Tibial nerve (tissue), 4 donors: ENCODE measurements at regions not wholly inside any gene's neighbourhood (a gene's known extent, or its start where the extent isn't known, plus 50 kb on each side); places are given as distances from the start of the nearest gene placed in this dataset.

Experiments used
- DNase-seq, 2 donors: peaks; one replicate each; pipeline ENCODE4 v3.0.0-alpha.2; 2019; ENCODE audit warnings: low spot score in 2 of 2
- H3K27ac ChIP-seq, 4 donors: fragments of 200-600 bp; sonication (generic) in 3 of 4; one replicate each; pipeline ENCODE4 v1.5.1; 2017 to 2019; ENCODE audit warnings: mild to moderate bottlenecking in 1 of 4
- H3K27me3 ChIP-seq, 2 donors: fragments of 200-600 bp; sonication (generic) in 1 of 2; one replicate each; pipeline versions ENCODE4 v1.5.1 to v1.6.0; 2017 to 2019
- H3K36me3 ChIP-seq, 3 donors: fragments of 200-600 bp; sonication (generic); one replicate each; pipeline ENCODE4 v1.5.1; 2018 to 2019
- H3K4me1 ChIP-seq, 4 donors: fragments of 200-600 bp; sonication (generic) in 3 of 4; one replicate each; pipeline ENCODE4 v1.5.1; 2017 to 2019
- H3K4me3 ChIP-seq, 4 donors: fragments of 200-600 bp; sonication (generic) in 3 of 4; one replicate each; pipeline ENCODE4 v1.5.1; 2017 to 2019; ENCODE audit warnings: mild to moderate bottlenecking in 1 of 4, moderate library complexity in 1 of 4
- H3K9me3 ChIP-seq, 4 donors: fragments of 200-600 bp; sonication (generic) in 3 of 4; one replicate each; pipeline ENCODE4 v1.5.1; 2017 to 2019
- EP300 ChIP-seq, 2 donors: sonication (generic); formaldehyde crosslinking; IDR thresholded peaks; one replicate each; pipeline ENCODE4 v1.6.1; 2017; ENCODE audit warnings: antibody characterized with exemption in 2 of 2, mild to moderate bottlenecking in 1 of 2
- POLR2A ChIP-seq, 2 donors: fragments of 450-650 bp; IDR thresholded peaks; one replicate each; pipeline ENCODE4 v1.6.1; 2017; ENCODE audit warnings: antibody characterized with exemption in 2 of 2, mild to moderate bottlenecking in 2 of 2, moderate library complexity in 2 of 2
- WGBS, 2 donors: methylation state at CpG; one replicate each; pipeline ENCODE4 v1.1.5; 2018; 5-methylcytosine and 5-hydroxymethylcytosine counted together
- TF ChIP-seq, protein P1 (sequence below), 5 experiments: fragments of 200-600 bp in 3 of 5; fragments of 450-650 bp in 2 of 5; sonication (generic) in 3 of 5; IDR thresholded peaks; one replicate each; pipeline ENCODE4 v1.5.1; 2016 to 2019; ENCODE audit warnings: antibody characterized with exemption in 5 of 5, mild to moderate bottlenecking in 3 of 5, moderate library complexity in 2 of 5

DNA sequence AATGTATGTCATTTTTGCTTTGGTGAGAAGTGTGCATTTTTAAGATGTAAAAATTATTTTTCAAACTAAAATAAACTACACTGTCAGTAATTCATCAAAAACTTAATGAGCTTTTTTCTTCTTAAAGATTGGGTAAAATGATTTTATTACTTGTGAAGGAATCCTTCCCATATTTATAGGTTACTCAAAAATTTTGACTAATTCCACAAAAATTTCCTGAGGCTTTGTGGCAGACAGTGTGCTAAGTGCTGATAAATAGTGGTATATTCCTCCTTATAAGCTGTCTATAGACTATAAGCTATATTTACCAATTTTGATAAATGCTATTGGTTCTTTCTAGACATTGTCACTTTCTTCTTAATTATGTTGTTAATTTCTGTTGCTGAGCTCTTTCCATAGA lies 284.5 kb upstream of the SEMA6D start:
- no peak overlapping the region for H3K27ac ChIP-seq
- no peaks in the 10 kb centered on the region for H3K36me3 ChIP-seq
- TF ChIP-seq, protein P1, sequence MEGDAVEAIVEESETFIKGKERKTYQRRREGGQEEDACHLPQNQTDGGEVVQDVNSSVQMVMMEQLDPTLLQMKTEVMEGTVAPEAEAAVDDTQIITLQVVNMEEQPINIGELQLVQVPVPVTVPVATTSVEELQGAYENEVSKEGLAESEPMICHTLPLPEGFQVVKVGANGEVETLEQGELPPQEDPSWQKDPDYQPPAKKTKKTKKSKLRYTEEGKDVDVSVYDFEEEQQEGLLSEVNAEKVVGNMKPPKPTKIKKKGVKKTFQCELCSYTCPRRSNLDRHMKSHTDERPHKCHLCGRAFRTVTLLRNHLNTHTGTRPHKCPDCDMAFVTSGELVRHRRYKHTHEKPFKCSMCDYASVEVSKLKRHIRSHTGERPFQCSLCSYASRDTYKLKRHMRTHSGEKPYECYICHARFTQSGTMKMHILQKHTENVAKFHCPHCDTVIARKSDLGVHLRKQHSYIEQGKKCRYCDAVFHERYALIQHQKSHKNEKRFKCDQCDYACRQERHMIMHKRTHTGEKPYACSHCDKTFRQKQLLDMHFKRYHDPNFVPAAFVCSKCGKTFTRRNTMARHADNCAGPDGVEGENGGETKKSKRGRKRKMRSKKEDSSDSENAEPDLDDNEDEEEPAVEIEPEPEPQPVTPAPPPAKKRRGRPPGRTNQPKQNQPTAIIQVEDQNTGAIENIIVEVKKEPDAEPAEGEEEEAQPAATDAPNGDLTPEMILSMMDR (IDR thresholded peaks at IDR 0.05), result no peak
- TF ChIP-seq POLR2A (IDR thresholded peaks at IDR 0.05) (no peak), EP300 (IDR thresholded peaks at IDR 0.05) (no peak)
- DNase-seq, result no peak
- no peaks in the 10 kb centered on the region for H3K4me1 ChIP-seq
- no peaks in the 10 kb centered on the region for H3K27me3 ChIP-seq
- H3K9me3 ChIP-seq, result no peaks in the 10 kb centered on the region
- H3K4me3 ChIP-seq, result no peak overlapping the region

DNA sequence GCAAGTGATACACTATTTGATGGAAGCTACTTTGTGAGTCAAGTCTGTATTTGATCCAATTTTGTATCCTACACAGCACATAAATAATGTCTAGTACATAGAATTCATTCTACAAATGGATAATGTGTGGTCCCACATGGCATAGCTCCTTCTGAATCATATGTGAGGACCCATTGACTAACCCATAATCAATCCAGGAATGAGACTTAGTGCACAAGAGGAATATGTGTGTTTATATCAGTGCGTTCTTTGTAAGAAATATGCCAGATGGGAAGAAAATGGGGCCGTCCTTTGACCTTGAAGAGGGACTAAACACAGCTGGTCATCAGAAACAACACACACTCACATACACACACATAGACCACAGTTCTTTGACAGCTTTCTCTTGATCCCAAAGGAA lies 282.7 kb upstream of the SEMA6D start:
- Histone ChIP-seq H3K36me3 (no peaks in the 10 kb centered on the region), H3K9me3 (no peaks in the 10 kb centered on the region), H3K27me3 (no peaks in the 10 kb centered on the region), H3K27ac (no peak overlapping the region), H3K4me3 (no peak overlapping the region), H3K4me1 (peaks cover 0 to 5% (median 0%) of the 10 kb centered on the region in 4 donors)
- no peak for DNase-seq
- TF ChIP-seq, protein P1 (IDR thresholded peaks at IDR 0.05), result no peak
- TF ChIP-seq EP300 (IDR thresholded peaks at IDR 0.05), result no peak
- TF ChIP-seq POLR2A (IDR thresholded peaks at IDR 0.05), result no peak
- 59 to 70% methylated on average over 2 of the region's 2 CpGs for WGBS, 2 donors

DNA sequence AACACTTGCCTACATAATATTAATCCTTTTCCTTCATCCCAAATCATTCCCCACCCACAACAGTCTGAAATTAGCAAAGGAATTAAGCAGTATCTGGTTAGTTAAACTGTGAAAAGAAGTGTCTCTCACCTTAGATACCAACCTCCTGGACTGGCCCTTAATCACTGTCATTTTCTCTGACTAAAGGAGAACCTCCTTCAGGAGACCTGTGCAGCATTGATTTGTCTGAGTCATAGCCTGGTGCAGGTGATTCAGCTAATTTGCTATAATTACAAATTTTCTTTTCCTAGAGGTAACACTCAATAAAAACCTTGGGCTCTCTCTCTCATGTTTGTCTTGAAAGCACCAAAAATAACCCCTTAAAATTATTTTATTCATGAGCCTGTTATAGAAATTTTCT lies 279.8 kb upstream of the SEMA6D start:
- TF ChIP-seq, protein P1 (IDR thresholded peaks at IDR 0.05), result no peak
- TF ChIP-seq EP300 (IDR thresholded peaks at IDR 0.05) (no peak), POLR2A (IDR thresholded peaks at IDR 0.05) (no peak)
- Histone ChIP-seq H3K27ac (no peak overlapping the region), H3K4me3 (no peak overlapping the region), H3K27me3 (no peaks in the 10 kb centered on the region), H3K36me3 (no peaks in the 10 kb centered on the region), H3K4me1 (peaks cover 0 to 5% (median 0%) of the 10 kb centered on the region in 4 donors), H3K9me3 (no peaks in the 10 kb centered on the region)
- DNase-seq, result no peak

DNA sequence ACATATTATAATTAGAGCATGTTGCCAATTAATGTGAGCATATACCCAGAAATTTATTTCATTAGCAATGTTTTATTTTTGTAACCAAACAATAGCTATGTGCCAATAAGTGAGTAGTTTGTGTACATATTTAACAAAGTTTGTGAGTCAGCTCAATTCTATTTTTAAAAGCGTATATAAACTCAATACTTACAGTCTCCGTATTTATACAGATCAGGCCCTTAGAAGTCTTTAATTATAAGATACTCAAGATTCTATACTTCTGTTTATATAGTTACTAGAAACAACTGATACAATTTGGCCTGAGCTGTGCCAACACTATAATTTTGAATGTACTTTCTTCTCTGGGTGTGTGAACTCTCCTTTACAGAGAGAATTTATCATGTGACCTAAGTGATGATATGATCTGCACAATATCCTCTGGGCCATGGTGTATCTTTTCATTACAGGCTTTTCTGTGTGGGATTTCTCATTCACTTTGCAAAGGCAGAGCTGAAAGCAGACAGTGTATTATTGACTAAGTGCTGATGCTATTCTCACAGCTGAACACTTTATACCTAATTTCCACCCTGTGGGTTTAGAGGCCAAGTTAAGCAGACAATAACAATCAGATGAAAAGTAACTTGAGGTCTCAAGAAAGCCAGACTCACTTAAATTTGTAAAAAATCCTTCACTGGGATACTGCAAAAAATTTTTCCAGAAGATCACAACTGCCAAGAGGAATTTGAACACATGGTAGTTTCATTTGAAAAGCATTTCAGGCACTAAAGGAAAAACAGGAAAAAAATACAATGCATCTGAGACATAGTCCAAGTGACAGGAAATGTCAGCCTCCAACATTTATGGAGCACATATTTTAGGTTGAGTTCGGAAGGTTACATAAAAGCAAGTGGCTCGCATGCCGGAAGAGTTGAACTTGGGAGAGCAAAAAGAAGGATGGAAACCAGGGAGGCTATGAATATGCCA lies 277.9 kb upstream of the SEMA6D start:
- TF ChIP-seq, protein P1 (IDR thresholded peaks at IDR 0.05), result no peak
- TF ChIP-seq EP300 (IDR thresholded peaks at IDR 0.05) (no peak), POLR2A (IDR thresholded peaks at IDR 0.05) (no peak)
- Histone ChIP-seq H3K4me1 (peaks cover 0 to 5% (median 0%) of the 10 kb centered on the region in 4 donors), H3K36me3 (no peaks in the 10 kb centered on the region), H3K27ac (peak overlapping the region in 1 of 4 donors; percentile 0), H3K4me3 (no peak overlapping the region), H3K27me3 (no peaks in the 10 kb centered on the region), H3K9me3 (no peaks in the 10 kb centered on the region)
- no peak for DNase-seq
- 40 to 50% methylated on average over 5 of the region's 5 CpGs for WGBS, 2 donors

DNA sequence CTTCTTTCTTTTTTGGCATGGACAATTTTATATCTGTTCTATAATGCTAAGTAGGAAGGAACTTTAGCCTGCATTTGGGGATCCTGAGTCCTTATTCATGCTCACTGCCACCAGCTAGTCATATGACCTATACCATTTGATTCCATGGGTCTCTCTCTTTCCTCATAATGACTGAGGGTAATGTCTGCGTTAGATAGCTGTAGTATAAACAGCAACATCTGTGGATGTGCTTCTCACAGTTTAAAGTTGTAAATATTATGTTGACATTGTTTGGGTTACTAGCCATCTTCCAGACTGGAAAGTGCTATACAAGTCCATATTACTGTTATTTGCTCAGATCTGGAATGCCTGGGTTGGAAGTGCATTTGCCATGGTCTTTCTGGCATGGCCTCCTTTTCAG lies 274.9 kb upstream of the SEMA6D start:
- no peak for TF ChIP-seq EP300 (IDR thresholded peaks at IDR 0.05)
- H3K36me3 ChIP-seq, result no peaks in the 10 kb centered on the region
- no peaks in the 10 kb centered on the region for H3K9me3 ChIP-seq
- no peak for DNase-seq
- peaks cover 0 to 5% (median 0%) of the 10 kb centered on the region in 4 donors for H3K4me1 ChIP-seq
- 83 to 90% methylated on average over 1 of the region's 1 CpG for WGBS, 2 donors
- H3K4me3 ChIP-seq, result no peak overlapping the region
- H3K27me3 ChIP-seq, result no peaks in the 10 kb centered on the region
- H3K27ac ChIP-seq, result no peak overlapping the region
